K562 (cell line): ENCODE measurements at regions not wholly inside any gene's neighbourhood (a gene's known extent, or its start where the extent isn't known, plus 50 kb on each side); places are given as distances from the start of the nearest gene placed in this dataset.

Experiments
- ATAC-seq: fragments of 200-7000 bp; cut with Tn5 transposase; 3 replicates; pipeline ENCODE4 v1.9.1; 2020; ENCODE audit warnings: moderate library complexity
- BruUV-seq: library from RNA; stranded (reverse); fragments of 400-500 nt; replicated peaks from 2 replicates; lab custom pipeline; 2021; lab: Mats Ljungman, UMichigan
- CTCF ChIA-PET: fragments of 300-600 bp; formaldehyde crosslinking; extraction: SDS; loops from one replicate; lab custom pipeline; 2021; ENCODE audit warnings: low intra/inter-chr PET ratio; lab: Yijun Ruan, JAX
- POLR2A ChIA-PET: fragments of 300-600, 350-650 bp; sonication (Branson Sonifier 250); formaldehyde crosslinking; extraction: SDS; loops from one replicate; lab custom pipeline; 2021; ENCODE audit warnings: antibody characterized with exemption, inconsistent platforms; lab: Yijun Ruan, JAX
- DNase-seq, 4 experiments: peaks; one replicate each; pipeline versions ENCODE4 v3.0.0 to v3.0.0-alpha.2; 2011 to 2018; ENCODE audit warnings: low spot score in 3 of 4, mixed read lengths in 3 of 4; ENCODE audit errors: extremely low read depth in 1 of 4
- FAIRE-seq: peaks from 2 replicates; lab custom pipeline; 2011; peaks lifted over from hg19 to GRCh38; lab: Jason Lieb, UNC
- H2AFZ ChIP-seq: 2 replicates; pipeline ENCODE4 v1.6.0; 2011; ENCODE audit warnings: low read depth, low read length, control low read depth, inconsistent platforms
- H3K27ac ChIP-seq: fragments of 200-600 bp; 3 replicates; pipeline ENCODE4 v1.8.0; 2011; ENCODE audit warnings: low read depth, mild to moderate bottlenecking, control low read depth, inconsistent platforms, low read length, moderate library complexity, mixed read lengths; ENCODE audit errors: extremely low read depth
- H3K27me3 ChIP-seq, 2 experiments: fragments of 300-600 bp in 1 of 2; 2 replicates in 1 of 2; 3 replicates in 1 of 2; pipeline versions ENCODE4 v1.6.0 to v1.8.0; 2011; ENCODE audit warnings: inconsistent platforms in 2 of 2, low read length in 2 of 2, mild to moderate bottlenecking in 1 of 2, mixed read lengths in 1 of 2, moderate library complexity in 1 of 2; ENCODE audit not compliant: control insufficient read depth in 2 of 2, insufficient read depth in 2 of 2
- H3K36me3 ChIP-seq: fragments of 300-600 bp; 3 replicates; pipeline ENCODE4 v1.8.0; 2011; ENCODE audit warnings: mild to moderate bottlenecking, low read length, inconsistent platforms; ENCODE audit not compliant: control insufficient read depth, insufficient read depth
- H3K4me1 ChIP-seq, 2 experiments: fragments of 200-600 bp in 1 of 2; replicated peaks in 1 of 2; 2 replicates in 1 of 2; 3 replicates in 1 of 2; pipeline versions ENCODE4 v1.5.1 to v1.8.0; 2011; ENCODE audit warnings: inconsistent platforms in 2 of 2, low read length in 2 of 2, mild to moderate bottlenecking in 1 of 2, mixed read lengths in 1 of 2, moderate library complexity in 1 of 2; ENCODE audit not compliant: control insufficient read depth in 2 of 2, insufficient read depth in 2 of 2
- H3K4me2 ChIP-seq: 2 replicates; pipeline ENCODE4 v1.6.1; 2011; ENCODE audit warnings: low read length, control low read depth, inconsistent platforms, mixed read lengths; ENCODE audit not compliant: insufficient read depth
- H3K4me3 ChIP-seq: fragments of 200-600 bp; sonication (generic), shearing (Covaris generic); 2 replicates; pipeline ENCODE4 v1.5.1; 2016; ENCODE audit warnings: control low read depth, inconsistent platforms
- H3K79me2 ChIP-seq: fragments of 200-600 bp; 3 replicates; pipeline ENCODE4 v1.8.0; 2011; ENCODE audit warnings: low read length, inconsistent platforms; ENCODE audit not compliant: control insufficient read depth, insufficient read depth
- H3K9ac ChIP-seq, 2 experiments: 2 replicates each; pipeline versions ENCODE4 v1.6.0 to v1.6.1; 2011; ENCODE audit warnings: low read depth in 2 of 2, low read length in 2 of 2, control low read depth in 1 of 2, inconsistent platforms in 1 of 2, mild to moderate bottlenecking in 1 of 2, mixed read lengths in 1 of 2; ENCODE audit not compliant: insufficient read depth in 1 of 2
- H3K9me1 ChIP-seq: one replicate; pipeline ENCODE4 v1.6.0; 2011; ENCODE audit warnings: inconsistent platforms, mild to moderate bottlenecking, low read length, moderate library complexity; ENCODE audit not compliant: control insufficient read depth, insufficient read depth
- H3K9me3 ChIP-seq: replicated peaks from 2 replicates; pipeline ENCODE4 v1.5.1; 2011; ENCODE audit warnings: low read depth, low read length, inconsistent platforms; ENCODE audit not compliant: control insufficient read depth, insufficient read depth
- H4K20me1 ChIP-seq: replicated peaks from 2 replicates; pipeline ENCODE4 v1.6.1; 2011; ENCODE audit warnings: low read length, inconsistent platforms, mixed read lengths; ENCODE audit not compliant: control insufficient read depth, insufficient read depth
- CBX1 ChIP-seq: sonication (generic); IDR thresholded peaks from 2 replicates; pipeline ENCODE4 v1.6.1; 2016; ENCODE audit warnings: antibody characterized with exemption, low read depth, mild to moderate bottlenecking
- DDX20 ChIP-seq: fragments of 450-650 bp; IDR thresholded peaks from 2 replicates; pipeline ENCODE4 v1.6.1; 2016; ENCODE audit warnings: missing genetic modification characterization, low read depth, mild to moderate bottlenecking, missing compliant biosample characterization, moderate library complexity
- MTA1 ChIP-seq: fragments of 450-650 bp; IDR thresholded peaks from 2 replicates; pipeline ENCODE4 v1.6.1; 2017; ENCODE audit warnings: borderline replicate concordance
- RB1 ChIP-seq: fragments of 450-650 bp; IDR thresholded peaks from 2 replicates; pipeline ENCODE4 v1.6.1; 2017; ENCODE audit warnings: low read depth, mild to moderate bottlenecking
- ZFPM2 ChIP-seq: fragments of 250-450 bp; sonication (Bioruptor Pico); IDR thresholded peaks from 2 replicates; pipeline ENCODE4 v1.5.1; 2022; ENCODE audit warnings: mild to moderate bottlenecking
- WGBS: fragments of 100-300 bp; shearing (Covaris generic); methylation state at CpG from one replicate; pipeline ENCODE4 v1.1.6; 2016; ENCODE audit warnings: low coverage, mixed read lengths; ENCODE audit not compliant: insufficient coverage; ENCODE audit errors: missing lambda C conversion rate; 5-methylcytosine and 5-hydroxymethylcytosine counted together
- in situ Hi-C: fragments of 300-500 bp; cut with MboI; formaldehyde crosslinking; loops from 4 replicates; pipeline ENCODE4 v1.15.0; 2018; ENCODE audit warnings: inconsistent platforms, mixed read lengths
- intact Hi-C: fragments of 100-400 bp; cut with micrococcal nuclease; formaldehyde crosslinking; loops from 2 replicates; pipeline ENCODE4 v1.14.2; 2022
- TF ChIP-seq, protein P1 (sequence below): fragments of 250-450 bp; sonication (Bioruptor Pico); IDR thresholded peaks from 2 replicates; pipeline ENCODE4 v1.8.0; 2022; ENCODE audit warnings: inconsistent platforms
- TF ChIP-seq, protein P2 (sequence below), 2 experiments: fragments of 450-650 bp; IDR thresholded peaks; 2 replicates each; pipeline ENCODE4 v1.6.1; 2018; ENCODE audit warnings: mild to moderate bottlenecking in 2 of 2, low read depth in 1 of 2; ENCODE audit not compliant: partially characterized antibody in 2 of 2

GRCh38 chr4:77268108-77268507 is 111.1 kb downstream of the CCNG2 start:
- Histone ChIP-seq H3K9me1 (no peaks in the 10 kb centered on the region), H3K79me2 (no peaks in the 10 kb centered on the region), H3K36me3 (no peaks in the 10 kb centered on the region), H3K4me1 (no peaks in the 10 kb centered on the region), H3K27ac (no peak overlapping the region), H3K4me2 (no peak overlapping the region), H3K9ac (no peak overlapping the region), H4K20me1 (0 out of 2 replicates have a peak, but pooled peaks cover 3% of the 10 kb centered on the region), H3K4me3 (no peak overlapping the region), H3K9me3 (no peaks in the 10 kb centered on the region), H2AFZ (no peak overlapping the region), H3K27me3 (no peaks in the 10 kb centered on the region)
- WGBS, result 7% methylated on average over 2 of the region's 2 CpGs
- CTCF ChIA-PET, result no interaction called here
- in situ Hi-C loops, result no loop called here
- TF ChIP-seq RB1, result no peak
- no peak for TF ChIP-seq MTA1
- TF ChIP-seq DDX20 (tag), result no peak
- TF ChIP-seq, protein P1, sequence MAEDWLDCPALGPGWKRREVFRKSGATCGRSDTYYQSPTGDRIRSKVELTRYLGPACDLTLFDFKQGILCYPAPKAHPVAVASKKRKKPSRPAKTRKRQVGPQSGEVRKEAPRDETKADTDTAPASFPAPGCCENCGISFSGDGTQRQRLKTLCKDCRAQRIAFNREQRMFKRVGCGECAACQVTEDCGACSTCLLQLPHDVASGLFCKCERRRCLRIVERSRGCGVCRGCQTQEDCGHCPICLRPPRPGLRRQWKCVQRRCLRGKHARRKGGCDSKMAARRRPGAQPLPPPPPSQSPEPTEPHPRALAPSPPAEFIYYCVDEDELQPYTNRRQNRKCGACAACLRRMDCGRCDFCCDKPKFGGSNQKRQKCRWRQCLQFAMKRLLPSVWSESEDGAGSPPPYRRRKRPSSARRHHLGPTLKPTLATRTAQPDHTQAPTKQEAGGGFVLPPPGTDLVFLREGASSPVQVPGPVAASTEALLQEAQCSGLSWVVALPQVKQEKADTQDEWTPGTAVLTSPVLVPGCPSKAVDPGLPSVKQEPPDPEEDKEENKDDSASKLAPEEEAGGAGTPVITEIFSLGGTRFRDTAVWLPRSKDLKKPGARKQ (CRISPR knock-in tag), result no peak
- TF ChIP-seq, protein P2, sequence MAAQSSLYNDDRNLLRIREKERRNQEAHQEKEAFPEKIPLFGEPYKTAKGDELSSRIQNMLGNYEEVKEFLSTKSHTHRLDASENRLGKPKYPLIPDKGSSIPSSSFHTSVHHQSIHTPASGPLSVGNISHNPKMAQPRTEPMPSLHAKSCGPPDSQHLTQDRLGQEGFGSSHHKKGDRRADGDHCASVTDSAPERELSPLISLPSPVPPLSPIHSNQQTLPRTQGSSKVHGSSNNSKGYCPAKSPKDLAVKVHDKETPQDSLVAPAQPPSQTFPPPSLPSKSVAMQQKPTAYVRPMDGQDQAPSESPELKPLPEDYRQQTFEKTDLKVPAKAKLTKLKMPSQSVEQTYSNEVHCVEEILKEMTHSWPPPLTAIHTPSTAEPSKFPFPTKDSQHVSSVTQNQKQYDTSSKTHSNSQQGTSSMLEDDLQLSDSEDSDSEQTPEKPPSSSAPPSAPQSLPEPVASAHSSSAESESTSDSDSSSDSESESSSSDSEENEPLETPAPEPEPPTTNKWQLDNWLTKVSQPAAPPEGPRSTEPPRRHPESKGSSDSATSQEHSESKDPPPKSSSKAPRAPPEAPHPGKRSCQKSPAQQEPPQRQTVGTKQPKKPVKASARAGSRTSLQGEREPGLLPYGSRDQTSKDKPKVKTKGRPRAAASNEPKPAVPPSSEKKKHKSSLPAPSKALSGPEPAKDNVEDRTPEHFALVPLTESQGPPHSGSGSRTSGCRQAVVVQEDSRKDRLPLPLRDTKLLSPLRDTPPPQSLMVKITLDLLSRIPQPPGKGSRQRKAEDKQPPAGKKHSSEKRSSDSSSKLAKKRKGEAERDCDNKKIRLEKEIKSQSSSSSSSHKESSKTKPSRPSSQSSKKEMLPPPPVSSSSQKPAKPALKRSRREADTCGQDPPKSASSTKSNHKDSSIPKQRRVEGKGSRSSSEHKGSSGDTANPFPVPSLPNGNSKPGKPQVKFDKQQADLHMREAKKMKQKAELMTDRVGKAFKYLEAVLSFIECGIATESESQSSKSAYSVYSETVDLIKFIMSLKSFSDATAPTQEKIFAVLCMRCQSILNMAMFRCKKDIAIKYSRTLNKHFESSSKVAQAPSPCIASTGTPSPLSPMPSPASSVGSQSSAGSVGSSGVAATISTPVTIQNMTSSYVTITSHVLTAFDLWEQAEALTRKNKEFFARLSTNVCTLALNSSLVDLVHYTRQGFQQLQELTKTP (IDR thresholded peaks at IDR 0.05; ENCODE audit: low read depth in 1 of 2, partially characterized antibody in 2 of 2), result no peak
- no peak for TF ChIP-seq CBX1
- TF ChIP-seq ZFPM2 (CRISPR knock-in tag), result no peak
- intact Hi-C loops, result no loop called here
- DNase-seq (no peak), ATAC-seq (no peak), FAIRE-seq (no peak)
- POLR2A ChIA-PET, result no interaction called here
- BruUV-seq, result no TSS peak
